HL-60/S4 (cell line): ENCODE measurements at regions not wholly inside any gene's neighbourhood (a gene's known extent, or its start where the extent isn't known, plus 50 kb on each side); places are given as distances from the start of the nearest gene placed in this dataset.

Source experiments
- in situ Hi-C: fragments of 300-500 bp; cut with MboI; formaldehyde crosslinking; loops from 2 replicates; pipeline ENCODE4 v1.14.3; 2022; ENCODE audit warnings: low sequenced_read_pairs

DNA sequence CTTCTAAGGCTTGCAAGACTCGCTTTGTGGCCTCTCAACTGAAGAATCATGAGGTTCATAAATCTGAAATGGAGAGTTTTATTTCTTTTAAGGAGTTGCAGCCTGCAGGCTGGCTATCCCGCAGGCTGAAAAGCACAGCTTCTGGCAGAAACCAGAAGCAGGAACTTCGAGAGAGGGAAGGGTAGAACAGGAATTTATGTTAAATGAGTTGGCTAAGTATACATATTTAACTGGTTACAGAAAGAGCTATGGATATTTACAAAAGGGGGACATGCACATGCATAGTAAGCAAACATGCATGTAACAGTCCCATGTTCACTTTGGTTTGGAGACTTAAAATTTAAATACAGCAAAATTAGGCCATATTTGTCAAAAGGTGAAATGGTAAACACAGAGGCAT is 787.0 kb downstream of the TFAP2A start:
- in situ Hi-C loops: no loop called here

DNA sequence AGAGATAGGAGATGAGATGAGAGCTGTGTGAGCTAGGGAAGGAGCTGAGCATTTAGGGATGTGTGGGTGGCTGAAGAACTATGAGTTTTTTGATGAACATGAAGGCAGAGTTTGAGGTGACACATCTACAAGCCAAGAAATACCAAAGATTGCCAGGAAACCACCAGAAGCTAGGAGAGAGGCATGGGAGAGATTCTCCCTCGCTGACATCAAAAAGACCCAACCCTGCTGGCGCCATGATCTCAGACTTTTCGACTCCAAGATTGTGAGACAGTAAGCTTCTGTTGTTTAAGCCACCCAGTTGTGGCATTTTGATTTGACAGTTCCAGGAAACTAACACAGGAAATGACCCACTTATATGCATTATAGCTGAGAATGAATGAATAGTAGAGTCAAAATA is 790.9 kb downstream of the TFAP2A start:
- in situ Hi-C loops: no loop called here

DNA sequence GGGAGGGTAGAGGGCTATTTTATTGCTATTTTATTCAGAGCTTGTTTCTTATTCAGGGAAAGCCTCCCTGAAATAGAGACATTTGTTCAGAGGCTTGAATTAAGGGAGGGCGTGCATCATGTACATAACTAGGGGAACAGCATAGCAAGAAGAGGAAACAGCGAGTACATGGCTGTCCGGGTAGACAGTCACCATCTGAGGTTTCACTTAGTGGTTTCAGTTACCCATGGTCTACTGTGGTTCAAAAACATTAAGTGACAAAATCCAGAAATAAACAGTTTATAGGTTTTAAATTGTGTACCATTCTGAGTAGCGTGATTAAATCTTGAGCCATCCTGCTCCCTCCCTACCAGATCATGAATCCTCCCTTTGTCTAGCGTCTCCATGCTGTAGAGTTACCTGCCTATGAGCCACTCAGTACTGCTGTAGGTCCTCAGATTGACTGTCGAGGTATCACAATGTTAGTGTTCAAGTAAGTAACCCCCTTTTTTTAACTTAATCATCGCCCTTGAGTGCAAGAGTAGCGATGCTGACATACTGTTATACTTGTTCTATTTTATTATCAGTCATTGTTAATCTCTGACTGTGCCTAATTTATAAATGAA is 791.5 kb downstream of the TFAP2A start:
- in situ Hi-C loops: no loop called here

DNA sequence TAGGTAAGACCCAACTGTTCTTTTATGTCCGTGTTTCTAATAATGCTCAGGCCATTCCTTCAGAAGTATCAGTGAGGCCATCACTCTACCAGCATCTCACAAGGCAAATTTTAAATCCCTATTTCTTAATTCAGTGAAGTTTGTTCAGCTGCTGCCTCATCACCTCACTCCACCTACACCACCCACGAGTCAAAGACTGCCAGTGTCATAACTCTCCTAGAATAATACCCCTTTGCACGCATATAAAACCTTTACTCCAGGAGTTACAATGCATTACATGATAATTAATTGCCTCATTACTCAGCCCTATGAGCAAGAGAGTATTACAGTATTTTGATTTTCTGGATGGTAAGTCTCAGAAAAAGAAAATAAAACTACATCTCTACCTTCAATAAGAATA is 793.6 kb downstream of the TFAP2A start:
- in situ Hi-C loops: no loop called here

DNA sequence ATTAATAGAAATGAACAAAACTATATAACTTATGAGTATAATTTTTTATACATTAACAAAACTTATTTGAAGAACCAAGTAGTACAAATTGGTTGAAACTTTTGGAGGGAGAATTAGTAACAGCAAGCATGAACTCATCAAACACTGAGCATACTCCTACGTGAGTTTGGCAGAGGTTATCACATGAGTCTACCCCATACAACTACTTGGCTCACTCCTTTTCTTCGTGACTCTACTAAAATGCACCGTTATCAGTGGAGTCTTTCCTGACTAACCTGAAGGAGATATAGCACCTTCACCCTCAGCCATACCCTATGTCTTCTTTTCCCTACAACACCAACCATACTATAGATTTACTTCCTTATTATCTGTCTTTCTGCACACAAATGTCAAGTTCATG is 794.2 kb downstream of the TFAP2A start:
- in situ Hi-C loops: no loop called here

DNA sequence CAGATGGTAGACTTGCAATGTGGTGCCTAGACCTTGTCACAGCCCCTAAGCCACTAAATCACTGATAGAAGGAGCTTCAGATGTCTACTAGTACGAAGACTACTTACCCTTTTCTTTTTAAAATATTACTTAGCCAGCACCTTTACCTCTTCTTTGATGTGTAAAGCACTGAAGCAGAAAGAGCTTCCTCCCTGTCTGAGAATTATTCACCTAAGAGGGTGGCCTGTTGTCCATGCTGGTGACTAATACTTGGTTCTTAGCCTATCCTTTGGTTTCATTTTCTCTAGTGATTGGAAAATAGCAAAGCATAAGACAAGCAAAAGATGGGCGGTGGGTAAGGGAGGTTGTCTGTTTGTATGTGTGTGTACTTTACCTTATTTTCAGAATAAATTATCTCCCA is 794.6 kb downstream of the TFAP2A start:
- in situ Hi-C loops: no loop called here

DNA sequence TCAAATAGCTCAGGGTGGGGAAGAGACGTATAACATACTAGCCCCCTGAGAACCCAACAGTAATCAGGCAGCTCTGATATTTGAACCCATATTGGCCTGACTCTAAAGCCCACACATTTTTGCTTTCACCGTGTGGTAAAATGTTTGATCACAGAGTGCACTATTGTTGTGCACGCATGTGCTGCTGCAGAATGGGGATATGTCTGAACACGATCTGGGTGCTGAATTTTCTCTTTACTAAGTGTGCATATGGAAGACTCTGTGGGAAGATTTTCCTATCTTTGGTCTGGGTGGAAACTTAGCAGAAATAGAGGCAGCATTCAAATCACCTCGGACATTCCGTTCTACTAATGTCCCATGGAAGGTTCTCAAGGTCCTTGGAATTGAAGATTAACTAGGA is 800.1 kb downstream of the TFAP2A start:
- in situ Hi-C loops: no loop called here

DNA sequence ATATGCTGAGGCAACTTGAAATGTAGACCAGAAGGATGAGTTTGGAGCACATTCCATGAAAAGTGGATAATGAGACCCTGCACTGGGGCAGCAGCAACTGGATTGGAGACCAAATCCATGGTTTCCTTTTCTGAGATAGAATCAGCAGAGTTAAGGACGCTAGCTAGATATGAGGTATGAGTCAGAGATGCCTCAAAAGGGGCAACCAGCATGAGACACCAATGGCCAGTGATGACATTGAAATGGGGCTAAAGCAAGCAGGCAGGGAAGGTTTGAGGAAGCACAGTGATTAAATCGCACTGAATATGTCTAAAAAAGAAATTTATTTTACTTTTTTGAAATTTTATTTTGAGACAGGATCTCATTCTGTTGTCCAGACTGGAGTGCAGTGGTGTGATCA is 802.4 kb downstream of the TFAP2A start:
- in situ Hi-C loops: no loop called here

DNA sequence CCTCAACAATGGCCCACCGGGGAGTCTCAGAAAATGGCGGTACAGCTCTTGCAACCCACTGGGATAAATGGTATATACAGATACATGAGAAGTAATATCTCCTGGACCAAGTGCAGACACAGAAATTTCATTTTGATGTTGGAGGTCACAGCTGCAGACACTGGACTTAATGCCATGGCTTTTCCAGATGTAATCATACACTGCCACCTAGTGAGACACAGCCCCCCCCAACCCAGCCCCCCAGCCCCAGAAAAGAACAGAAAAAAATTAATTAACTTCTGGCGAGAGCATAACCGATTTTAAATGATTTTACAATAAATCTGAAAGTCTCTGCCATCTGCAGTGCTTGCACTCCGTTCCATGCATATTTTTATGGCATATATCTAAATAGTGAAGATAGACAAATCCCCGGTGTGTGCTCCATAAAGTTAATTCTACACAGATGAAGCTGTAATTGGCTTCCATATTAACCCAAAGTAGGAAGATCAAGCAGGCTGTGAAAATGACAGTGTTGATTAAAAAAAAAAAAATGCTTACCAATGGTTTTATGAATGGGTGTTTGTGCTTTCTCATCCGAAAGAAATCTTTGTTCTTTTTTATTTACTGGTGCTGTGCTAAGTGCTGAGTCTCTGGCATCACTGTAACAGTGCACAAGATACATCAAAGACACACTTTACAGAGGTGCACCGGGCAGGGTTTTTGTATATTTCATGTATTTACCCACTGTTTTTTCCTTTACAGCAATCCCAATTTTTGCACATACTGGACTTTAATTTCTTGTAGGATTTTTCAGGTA is 804.1 kb downstream of the TFAP2A start:
- in situ Hi-C loops: no loop called here

DNA sequence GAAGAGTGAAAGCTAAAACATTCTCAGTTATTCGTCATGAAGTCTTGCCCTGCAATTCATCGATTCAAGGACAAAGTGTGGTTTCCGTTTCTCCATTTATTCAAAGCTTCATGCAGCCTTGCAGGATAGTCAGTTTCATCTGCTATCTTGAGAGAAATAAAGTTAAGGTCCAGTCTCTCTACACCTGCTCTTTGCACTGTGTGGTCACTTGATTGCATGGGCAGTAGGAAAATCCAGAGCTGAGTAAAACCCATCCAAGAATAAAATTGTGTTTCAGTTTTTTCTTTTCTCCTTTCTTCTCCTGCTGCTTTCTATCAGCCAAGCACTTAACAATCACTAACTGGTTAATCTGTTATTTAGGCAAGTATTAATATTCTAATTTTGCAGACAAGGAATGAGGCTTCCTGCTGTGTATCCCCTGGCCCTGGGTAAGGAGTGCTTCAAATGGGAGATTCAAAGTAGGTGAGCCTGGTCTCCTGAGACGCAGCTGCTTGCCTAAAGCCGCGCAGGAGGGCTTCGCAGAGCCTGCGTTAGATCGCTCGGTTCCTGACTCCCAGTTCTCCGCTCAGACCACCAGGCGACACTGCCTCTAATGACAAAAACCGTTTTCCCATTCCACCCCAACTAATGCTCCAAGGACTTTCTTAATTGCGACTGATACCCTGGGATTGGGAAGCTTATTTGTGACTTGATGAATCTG is 808.3 kb downstream of the TFAP2A start:
- in situ Hi-C loops: no loop called here

DNA sequence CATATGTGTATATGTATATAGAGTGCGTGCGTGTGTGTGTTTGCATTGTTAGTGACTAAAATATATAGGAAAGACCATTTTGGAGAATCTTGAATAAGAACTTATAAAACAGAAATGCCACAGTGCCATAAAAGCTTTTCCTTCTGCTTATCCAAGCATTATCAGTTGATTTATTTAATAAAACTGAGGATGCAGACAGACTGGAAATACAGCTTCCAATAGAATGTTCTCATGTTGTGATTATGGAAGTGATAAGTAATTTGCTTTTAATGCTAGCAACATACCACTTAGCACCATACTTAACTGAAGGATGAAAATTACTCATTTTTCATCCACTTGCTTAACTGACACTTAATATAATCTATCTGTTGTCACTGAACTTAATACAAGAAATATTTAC is 820.1 kb downstream of the TFAP2A start:
- in situ Hi-C loops: no loop called here

DNA sequence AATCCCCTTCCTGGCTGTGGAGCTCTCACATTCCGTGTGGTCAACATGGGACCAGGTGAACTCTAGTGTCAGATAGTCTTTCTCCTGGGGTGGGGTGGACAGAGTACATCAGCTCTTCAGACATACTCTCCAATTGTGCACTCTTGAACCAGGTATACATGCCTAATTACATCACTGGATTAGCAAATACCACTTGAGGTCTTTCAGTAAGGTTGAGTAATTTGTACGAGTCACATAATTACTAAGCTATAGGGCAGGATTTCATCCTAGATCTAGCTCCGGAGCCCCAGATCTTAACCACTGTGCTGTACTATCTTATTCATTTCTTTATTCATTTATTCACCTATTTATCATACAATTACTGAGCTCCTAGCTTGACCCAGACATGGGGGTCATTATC is 821.3 kb downstream of the TFAP2A start:
- in situ Hi-C loops: no loop called here

DNA sequence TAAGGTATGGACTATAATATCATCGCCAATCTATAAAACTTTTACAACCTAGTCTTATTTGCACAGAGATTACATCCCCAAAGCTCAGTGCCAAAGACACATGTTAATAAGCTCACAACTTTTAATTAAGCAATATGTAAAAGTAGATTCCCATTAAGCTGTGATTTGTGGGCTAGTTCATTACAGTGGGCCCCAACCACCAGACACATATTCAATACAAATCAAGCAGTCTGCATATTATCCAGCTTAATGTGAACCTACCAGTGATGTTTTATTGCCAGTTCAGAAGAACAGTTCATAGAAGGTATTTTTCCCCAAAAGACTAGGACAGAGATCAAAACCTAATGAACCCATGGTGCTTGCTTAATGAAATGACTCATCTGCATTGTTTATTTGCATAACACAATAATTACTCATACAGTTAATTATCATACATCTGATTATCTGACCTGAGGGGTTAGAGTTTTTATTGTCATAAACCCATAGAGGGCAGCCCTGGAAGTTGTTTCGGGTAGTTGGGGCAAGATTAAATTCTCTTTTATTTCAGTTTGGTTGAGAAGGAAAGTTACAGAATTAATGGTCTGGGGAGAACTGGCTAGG is 831.0 kb downstream of the TFAP2A start:
- in situ Hi-C loops: no loop called here

DNA sequence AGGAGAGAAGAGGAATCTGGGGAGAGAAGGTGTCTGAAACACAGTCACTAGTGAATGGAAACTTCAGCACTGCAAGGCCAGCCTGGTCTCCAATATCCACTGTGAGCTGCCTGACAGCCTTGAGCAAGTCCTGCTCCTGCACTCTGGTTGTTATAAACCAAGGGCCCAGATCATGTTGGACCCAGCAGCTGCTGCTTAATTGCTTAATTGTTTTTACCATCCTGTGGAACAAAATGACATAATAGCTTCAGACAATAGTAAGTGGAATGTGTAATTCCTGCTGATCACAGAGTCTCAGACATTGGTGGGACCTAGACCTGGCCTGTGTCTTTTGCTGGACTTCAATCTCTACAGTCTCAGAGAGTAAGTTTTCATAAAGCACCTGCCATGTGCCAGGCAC is 833.7 kb downstream of the TFAP2A start:
- in situ Hi-C loops: no loop called here

DNA sequence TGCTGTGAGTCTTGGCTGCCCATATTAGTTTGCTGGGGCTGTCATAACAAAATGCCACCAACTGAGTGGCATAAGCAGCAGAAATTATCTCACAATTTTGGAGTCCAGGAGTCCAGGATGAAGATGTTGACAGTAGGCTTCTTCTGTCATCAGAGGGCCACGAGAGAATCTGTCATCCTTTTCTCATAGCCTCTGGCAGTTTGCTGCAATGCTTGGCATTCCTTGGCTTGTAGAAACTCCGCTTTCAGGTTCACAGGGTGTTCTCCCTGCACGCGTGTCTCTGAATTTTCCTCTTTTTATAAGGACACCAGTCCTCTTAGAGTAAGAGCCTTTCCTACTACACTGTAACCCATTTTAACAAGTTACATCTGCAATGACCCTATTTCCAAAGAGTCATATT is 838.4 kb downstream of the TFAP2A start:
- in situ Hi-C loops: no loop called here

DNA sequence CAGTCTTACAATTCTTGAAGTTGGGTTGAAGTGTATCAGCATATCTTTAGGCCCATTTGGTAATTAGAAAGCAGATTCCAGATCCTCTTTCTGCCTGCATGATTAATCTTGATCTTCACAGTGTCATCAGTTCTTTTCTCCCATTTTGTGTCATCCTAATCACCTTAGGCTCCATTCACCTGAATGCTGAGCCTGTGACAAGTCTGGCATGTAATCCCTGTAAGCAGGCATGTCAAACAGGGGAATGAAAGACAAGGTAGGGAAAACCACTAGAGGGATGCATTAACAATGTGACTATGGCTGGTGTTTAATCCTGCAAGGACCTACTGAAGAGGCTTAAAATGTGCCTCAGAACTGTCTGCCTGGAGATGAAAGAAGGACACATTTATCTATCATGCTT is 848.8 kb downstream of the TFAP2A start:
- in situ Hi-C loops: no loop called here

DNA sequence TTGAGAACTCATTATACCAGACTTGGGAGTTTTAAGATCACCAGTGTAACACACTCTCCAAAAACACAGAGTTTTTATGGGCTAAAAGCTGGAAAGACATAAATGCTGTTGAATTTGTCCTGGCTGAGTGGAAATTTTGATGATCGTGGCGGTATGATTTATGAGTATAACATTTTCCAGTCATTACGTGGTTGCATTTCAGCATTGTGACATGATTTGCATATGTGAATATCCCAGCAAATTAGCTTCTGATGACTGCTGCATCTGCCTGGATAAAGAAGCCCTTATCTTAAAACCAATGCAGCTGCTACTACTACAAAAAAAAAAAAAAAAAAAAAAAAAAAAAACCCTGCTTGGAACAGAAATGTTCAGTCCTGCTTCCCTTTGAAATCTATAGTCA is 850.9 kb downstream of the TFAP2A start:
- in situ Hi-C loops: no loop called here

DNA sequence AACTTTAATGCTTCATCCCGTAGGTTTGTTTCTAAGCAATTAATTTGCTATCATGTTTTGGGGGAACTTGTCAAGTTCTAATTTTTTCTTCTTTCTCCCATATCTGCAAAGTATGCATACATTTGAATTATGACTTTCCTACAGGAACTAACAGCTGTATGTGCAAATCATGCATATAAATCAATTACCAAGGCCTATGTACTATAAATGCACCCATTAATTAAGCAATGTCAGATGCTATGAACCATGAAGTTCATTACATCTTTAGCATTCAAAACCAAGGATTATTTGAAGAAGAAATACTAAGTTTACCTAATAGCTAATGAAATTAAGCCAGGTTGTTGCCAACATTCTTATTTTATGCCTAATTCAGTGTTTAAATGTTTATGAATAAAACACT is 851.3 kb downstream of the TFAP2A start:
- in situ Hi-C loops: no loop called here

DNA sequence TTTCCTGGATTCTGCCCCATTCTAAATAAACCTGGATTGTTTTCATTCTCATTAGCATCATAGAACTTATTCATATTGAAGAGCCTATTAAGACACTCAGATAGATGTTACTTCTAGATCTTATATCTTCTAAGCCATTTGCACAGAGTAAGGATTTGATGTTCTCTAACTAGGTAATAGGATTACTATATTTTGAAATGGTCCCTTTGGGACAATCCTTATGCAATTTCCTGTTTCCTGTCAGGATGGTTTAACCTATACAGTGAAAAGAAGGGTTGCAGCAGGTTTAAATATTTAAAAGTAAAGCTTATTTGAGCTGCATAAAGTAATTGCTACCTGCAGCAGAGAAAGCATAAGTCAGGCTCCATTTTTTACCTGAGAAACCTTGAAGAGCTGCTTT is 860.1 kb downstream of the TFAP2A start:
- in situ Hi-C loops: no loop called here

DNA sequence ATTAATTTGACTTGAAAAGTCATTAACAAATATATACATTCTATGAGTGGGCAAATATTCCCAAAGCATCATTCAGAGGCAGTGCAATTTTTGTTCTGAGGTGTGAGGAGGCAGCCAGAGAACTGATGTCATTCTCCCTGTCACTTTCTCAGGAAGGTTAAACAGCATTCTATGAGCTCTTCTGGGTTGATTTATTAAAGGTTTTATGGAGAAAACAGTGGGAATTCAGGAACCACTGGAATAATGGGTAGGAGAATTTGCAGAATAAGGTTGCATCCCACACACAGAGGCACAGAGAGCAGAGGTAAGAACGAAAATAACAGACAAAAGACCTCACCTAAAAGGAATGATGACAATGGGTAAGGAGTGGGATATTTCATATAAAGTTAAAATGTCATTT is 860.6 kb downstream of the TFAP2A start:
- in situ Hi-C loops: no loop called here

DNA sequence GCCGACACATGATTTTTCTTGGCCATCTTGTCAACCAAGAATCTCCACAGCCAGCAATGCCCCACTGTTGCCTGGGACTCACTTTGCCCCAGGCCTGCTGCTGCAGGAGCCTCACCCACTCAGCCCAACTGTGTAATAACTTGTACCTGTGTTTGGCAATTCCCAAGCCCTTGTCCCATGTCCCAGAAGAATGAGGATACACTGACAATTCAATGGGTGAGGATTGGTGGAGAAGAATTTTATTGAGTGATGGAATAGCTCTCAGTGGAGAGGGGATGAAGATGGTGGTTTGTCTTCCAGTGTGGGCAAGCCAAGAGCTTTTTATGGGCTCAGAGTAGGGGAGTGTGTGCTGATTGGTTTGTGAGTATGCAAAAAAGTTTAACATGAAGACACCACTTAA is 861.9 kb downstream of the TFAP2A start:
- in situ Hi-C loops: no loop called here

DNA sequence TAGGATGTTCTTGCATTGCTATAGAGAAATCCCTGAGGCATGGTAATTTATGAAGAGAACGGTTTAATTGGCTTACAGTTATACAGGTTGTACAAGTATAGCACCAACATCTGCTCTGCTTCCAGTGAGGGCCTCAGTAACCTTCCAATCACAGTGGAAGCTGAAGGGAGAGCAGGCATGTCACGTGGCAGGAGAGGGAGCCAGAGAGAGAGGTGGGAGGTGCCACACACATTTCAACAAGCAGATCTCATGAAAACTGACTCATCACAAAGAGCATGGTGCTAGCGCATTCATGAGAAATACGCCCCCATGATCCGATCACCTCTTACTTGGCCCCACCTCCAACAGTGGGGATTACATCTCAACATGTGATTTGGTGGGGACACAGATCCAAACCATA is 871.2 kb downstream of the TFAP2A start:
- in situ Hi-C loops: loop anchor here (25.0 kb wide), 1 partner anchor 894 kb away; no protein-coding TSS in a partner anchor
